Left ventricle myocardium superior (tissue), 1 donor: ENCODE measurements at regions not wholly inside any gene's neighbourhood (a gene's known extent, or its start where the extent isn't known, plus 50 kb on each side); places are given as distances from the start of the nearest gene placed in this dataset.
A peak's percentile ranks its signal among the peaks of the same experiment; 100 is the strongest.
"Not testable (repeated sequence)": the region's sequence is repeated elsewhere in the genome, so short reads cannot be mapped to it uniquely, and the experiment has no call there.

ENCODE experiments used
- ATAC-seq: fragments of 200-7000 bp; cut with Tn5 transposase; one replicate; pipeline ENCODE4 v1.9.1; 2020; ENCODE audit warnings: mild to moderate bottlenecking, moderate library complexity
- DNase-seq: peaks from one replicate; pipeline ENCODE4 v3.0.0-alpha.2; 2020
- intact Hi-C: fragments of 100-400 bp; cut with micrococcal nuclease; formaldehyde crosslinking; loops from one replicate; pipeline ENCODE4 v1.11.0; 2022
- donor health status: DM: no; HTN: yes; CAD: no; lungs with severe emphysema.

DNA sequence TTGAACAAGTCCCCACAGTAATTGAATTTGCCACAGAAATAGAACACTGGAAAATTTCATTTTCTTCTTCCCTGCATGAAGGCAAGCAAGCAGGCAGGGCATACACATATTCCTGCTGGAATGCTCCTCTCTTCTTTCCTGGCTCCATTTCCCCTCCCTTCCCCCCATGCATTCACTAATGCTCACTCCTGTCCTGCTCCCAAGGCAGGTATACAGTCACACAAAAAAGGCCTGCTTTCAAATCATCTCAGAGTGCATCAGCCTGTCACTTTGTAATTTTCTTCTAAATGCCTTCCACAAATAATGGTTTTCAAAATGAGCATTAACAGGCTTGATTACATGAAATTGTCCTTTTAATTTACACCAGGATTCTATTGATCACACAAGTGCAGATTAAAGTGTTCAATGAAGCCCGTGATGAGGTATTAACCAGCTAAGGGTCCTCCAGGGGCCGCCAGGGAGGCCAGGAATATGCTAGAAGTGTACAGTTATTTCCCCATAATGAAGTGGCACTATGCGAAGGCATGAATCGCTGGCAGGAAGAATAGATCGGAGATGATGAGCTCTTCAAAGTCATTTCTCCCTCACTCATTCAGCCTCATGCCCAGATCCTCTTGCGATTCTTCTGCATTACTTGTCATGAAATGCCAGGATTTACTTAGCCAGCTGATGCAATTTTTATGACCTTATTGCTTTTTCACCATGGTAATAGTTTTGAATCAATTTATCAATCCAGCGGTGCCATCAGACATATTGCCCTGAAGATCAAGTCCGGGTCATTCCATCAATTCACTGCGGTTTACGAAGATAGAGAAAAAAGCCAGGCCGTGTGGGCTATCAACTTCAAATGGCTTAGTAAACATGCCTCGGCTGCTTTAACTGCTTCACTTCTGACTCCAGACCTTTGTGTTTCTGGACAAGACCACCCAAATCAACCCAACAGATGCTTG, 243.5 kb downstream of the GPAT3 start:
- intact Hi-C loops = no loop called here
- DNase-seq (no peak), ATAC-seq (no peak)

DNA sequence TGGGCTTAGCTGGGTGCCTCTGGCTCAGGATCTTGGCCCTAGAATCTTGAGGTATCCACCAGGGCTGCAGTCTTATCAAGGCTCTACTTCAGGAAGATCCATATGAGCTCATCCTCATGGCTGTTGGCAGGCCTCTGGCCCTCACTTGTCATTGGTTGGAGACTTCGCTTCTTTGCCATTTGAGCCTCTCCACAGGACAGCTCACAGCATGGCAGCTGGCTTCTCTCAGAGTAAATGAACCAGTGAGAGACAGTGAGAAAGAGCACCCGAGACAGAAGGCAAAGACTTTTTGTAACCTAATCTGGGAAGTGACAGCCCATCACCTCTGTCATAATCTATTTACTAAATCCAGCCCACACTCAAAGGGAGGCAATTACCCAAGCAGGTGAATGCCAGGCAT, 236.8 kb downstream of the GPAT3 start:
- ATAC-seq = no peak
- DNase-seq = no peak
- intact Hi-C loops = no loop called here

DNA sequence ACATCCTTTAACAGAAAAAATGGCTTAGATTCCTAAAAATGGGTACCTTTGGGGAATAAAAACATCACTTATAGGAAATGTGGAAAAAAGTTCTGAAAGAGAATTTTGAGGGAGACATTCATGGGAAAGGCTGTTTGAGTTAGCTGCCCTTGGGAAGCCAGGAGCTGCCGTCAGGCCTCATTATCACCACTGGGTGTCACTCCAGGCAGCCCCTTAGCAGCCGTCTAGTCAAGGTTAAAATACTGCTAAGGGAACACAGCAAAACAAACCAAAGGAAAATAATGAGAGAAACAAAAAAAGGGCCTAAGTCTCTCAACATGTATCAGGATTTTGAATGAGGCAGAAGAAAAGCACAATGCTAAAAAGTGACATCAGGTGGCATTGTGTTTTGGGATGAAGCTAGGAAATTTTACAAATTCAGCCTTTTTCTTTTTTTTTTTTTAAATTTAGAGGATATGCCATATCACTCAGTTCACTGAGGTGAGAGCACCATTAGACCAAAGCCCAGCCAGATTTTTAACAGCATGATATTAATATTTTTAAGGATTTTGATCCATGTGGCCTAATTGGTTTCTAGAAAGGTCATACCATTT, 235.3 kb downstream of the GPAT3 start:
- peak; percentile 35 for DNase-seq
- intact Hi-C loops = no loop called here
- ATAC-seq = peak; percentile 50

DNA sequence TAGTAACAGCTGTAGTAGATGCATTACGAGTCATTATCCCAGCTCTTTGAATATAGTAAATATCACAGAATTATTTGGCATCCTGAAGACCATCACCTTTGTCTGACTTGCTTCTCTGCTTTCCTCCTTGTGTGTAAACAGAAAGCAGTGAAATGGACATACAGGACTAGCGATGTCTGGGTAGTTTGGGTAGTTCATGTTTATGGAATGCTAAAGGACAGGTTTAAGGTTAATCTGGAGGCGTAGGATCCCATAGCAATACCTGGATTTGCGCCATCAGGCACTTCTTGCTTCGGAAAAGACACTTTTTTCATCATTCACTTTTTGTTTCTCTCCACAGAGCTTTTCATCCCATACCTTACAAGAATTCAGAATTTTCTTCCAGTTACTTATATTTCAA, 232.2 kb downstream of the GPAT3 start:
- DNase-seq (no peak), ATAC-seq (no peak)
- intact Hi-C loops = no loop called here

DNA sequence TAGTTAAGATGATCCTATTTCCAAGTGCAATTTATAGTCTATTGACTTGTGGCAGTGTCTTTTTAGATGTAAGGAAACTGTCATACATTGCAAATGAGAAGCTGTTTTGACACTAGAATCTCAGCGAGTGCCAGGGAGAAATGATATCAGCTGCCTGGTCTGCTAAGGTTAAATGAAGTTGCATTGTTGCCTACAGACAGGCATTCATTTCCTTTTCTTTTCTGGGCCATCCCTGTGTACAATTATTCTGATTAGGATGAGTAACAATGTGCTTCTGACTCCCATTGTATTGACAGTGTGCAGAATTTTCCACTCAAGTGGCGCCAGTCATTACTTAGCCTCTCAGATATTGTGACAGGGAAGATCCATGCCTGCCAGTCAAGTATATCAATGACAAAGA, 231.2 kb downstream of the GPAT3 start:
- ATAC-seq (no peak), DNase-seq (no peak)
- intact Hi-C loops = no loop called here

DNA sequence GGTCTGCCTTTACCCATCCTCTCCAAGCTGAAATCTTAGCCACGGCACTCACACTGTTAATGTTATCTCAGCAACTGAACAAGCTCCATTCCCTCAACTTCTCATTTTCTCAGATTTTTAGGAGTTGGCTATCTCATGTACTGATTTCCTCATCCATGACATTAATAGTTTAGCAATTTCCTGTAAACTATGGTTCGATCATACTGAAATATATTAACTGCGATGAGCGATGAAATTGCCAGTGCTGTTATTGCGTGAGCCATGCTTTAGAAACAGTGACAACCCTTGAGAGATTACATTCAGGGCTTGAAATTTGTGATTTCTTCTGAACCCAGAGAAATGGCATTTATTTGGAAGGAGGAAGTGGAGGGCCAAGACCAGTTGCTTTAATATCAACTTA, 223.7 kb downstream of the GPAT3 start:
- intact Hi-C loops = no loop called here
- DNase-seq (no peak), ATAC-seq (no peak)

DNA sequence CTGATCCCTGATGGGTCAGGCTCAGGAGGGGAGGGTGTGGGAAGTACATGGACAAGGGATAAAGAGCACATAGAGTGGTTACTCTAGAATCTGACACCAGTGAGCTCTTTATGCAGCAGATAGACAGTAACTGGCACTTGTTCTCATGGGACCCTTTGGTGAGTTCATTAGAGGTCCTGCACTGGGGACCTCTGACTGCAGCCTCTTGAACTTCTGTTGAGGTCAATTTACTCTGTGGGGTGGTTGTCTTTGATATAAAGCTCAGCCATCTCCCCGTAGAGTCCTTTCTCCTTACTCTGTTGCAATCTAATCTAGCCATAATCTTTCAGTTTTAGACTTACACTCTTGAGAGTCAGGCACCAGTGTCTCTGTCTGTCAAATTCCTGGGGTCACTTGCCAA, 222.4 kb downstream of the GPAT3 start:
- intact Hi-C loops = no loop called here
- DNase-seq (no peak), ATAC-seq (no peak)

DNA sequence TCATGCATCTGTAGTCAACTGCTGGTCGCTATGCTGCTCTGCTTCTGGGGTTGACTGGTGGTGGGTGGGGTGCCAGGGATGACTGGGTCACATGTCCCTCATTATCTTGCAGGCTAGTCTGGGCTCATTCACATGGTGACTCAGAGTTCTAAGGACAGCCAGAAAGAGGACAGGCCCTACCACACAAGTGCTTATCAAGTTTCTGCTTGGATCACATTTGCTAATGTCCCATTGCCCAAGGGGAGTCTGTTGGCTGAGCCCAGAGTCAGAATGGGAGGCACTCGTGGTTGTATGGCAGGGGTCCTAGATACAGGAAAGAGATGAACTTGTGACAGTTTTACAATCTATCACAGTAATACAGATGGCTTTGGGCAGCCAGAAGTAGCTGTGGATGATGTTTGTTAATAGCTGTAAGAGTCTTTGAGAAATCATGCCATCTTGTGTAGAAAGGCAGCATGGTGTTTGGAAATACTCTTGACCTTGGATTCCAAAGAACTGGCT, 221.3 kb downstream of the GPAT3 start:
- intact Hi-C loops = no loop called here
- ATAC-seq (no peak), DNase-seq (no peak)

DNA sequence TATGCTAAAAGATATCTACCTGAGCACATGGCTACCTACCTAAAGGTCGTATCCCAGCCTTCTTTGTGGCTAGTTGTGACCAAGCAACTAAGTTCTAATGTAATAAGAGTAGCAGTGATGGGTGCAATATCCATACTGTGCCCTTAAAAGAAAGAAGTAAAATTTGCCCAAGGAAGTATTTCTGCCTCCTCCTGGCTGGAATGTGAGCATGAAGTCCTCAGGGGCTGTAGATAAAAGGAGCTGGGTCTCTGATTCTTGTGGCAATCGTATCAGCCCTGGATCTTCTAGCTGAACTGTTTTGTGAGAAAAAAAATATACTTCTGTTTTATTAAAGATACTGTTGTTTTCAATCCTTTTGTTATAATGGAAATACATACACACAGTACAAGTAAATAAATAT, 217.4 kb downstream of the GPAT3 start:
- intact Hi-C loops = no loop called here
- ATAC-seq (no peak), DNase-seq (no peak)

DNA sequence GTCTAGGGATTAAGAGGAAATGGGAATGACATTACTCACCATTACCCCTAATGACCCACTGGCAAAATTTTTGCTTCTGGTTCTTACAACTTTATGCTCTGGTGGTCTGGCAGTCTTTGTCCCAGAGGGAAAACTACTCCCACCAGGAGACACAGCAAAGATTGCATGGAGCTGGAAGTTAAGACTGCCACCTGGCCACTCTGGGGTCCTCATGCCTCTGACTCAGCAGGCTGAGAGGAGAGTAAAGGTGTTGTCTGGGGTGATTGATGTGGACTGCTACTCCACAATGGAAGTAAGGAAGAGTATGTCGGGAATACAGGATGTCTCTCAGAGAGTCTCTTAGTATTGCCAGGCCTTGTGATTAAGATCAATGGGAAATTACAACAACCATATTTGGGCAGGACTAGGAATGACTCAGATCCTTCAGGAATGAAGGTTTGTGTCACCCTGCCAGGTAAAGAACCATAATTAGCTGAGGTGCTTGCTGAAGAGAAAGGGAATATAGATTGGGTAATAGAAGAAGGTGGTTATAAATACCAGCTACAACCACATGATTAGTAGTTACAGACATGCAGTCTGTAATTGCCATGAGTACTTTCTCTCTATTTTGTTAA, 215.5 kb downstream of the GPAT3 start:
- no peak for ATAC-seq
- intact Hi-C loops = no loop called here
- no peak for DNase-seq

DNA sequence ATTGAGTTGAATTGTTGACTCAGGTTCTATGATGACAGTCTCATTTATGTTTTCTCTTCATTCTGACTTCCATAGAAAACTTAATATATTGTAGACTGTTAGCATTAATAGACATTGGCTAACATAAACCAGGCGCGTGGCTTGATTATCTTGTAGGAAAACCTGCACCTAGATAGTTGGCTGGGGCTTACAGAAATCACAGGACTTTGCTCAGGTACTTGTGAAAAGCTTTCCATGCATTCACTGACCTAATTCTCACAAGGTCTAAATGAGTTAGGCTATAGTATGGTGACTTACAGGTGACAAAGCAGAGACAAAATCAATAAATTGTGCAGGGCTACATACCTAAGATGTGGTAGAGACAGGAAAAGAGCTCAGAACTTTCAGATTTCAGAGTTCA, 212.8 kb downstream of the GPAT3 start:
- no peak for DNase-seq
- intact Hi-C loops = no loop called here

DNA sequence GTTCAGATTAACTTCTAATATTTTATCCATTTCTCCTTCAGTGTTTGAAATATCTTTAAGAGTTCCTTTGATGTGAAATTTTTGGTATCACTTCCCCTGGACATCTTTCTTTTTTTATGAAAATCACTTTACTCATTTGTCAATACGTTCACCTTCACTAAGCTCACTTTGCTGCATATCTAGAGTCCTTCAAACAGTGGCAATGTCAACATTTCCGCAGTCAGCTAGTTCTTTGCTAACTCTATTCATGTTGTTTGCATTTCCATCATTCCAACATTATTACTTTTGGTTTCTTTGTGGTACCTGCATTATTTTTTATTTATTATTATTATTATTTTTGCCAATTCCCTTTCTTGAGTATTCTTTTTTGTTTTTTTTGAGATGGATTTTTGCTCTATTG, 203.0 kb downstream of the GPAT3 start:
- ATAC-seq = no peak
- DNase-seq = no peak
- intact Hi-C loops = no loop called here

More for the DNA sequence above, 212.8 kb downstream of the GPAT3 start:
- no peak for ATAC-seq

DNA sequence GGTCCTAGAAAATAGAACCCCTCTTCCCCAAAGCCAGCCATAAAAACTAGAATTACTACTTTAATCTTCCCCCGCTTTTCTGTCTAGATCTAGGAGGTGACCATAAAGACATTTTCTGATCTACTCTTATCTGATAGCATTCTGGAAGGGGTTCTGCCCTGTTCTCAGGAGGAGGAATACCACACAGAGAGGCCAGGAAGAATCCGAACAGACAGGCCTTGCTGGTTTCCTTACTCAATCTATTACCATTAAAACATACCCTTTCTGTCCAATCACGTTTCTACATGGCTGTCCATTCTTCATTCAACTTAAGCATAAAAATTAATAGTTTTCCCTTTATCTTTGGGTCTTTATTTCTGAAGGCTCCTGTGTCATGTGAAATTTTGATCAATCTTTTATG, 198.7 kb downstream of the GPAT3 start:
- ATAC-seq (no peak), DNase-seq (no peak)
- intact Hi-C loops = no loop called here

DNA sequence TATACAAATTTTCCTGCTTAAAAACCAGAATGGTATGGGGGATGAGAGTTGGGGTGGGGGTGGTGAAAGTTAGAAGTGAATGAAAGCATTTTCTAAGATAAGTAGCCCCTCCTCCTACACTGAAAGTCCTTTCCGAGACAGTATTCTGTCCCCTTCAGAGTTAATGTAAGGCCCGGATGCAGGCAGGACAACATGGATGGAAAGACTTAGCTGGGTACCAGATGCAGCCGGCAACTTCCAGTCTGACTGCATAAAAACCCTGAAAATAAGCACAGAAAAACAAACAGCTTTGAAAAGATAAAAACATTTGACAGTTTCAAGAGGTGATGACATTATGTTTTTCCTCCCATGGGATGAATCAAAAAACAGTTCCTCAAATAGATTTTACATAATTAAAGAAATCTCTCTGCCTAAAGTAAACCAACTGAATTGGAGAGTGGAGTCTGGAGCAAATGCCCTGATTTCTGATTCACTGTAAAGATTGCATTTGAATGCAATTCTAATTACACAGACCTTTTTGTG, 196.3 kb downstream of the GPAT3 start:
- ATAC-seq (no peak), DNase-seq (no peak)
- intact Hi-C loops = no loop called here

DNA sequence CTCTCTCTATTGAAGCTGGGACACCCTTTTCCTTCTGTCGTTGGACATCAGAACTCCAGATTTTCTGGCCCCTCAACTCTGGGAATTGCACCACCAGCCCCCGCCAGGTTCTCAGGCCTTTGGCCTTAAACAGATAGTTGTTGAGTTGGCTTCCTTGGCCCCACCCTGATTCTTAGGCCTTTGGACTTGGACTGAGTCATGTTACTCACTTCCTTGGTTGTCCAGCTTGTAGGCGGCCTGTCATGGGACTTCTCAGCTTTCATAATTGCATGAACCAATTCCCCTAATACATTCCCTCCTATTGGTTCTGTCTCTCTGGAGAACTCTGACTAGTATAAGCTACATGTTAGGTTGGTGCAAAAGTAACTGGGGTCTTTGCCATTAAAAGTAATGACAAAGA, 195.7 kb downstream of the GPAT3 start:
- intact Hi-C loops = no loop called here
- DNase-seq (no peak), ATAC-seq (no peak)

DNA sequence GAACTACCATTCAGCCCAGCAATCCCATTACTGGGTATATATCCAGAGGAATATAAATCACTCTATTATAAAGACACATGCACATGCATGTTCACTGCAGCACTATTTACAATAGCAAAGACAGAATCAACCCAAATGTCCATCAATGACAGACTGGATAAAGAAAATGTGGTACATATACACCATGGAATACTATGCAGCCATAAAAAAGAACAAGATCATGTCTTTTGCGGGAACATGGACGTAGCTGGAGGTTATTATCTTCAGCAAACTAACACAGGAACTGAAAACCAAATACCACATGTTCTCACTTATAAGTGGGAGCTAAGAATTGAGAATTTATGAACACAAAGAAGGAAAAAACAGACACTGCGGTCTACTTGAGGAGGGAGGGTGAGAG, 195.1 kb downstream of the GPAT3 start:
- ATAC-seq, intact Hi-C loops: not testable (repeated sequence)

DNA sequence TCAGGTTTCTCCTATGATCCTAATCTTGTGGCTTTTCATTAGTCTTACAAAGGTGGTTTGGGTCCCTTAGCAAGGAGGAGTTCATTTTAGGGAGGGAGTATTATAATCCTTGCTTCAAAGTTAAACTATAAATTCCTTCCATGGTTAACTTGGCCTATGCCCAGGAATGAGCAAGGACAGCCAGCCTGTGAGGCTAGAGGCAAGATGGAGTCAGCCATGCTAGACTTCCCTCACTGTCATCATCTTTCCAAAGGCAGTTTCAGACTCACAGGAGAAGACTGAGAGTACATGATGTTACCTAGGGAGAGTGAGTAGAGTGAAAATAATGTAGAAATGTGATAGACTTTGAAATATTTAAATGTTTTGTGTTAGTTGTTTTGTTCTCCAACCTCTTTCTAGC, 192.3 kb downstream of the GPAT3 start:
- intact Hi-C loops = no loop called here
- DNase-seq (no peak), ATAC-seq (no peak)

More for the DNA sequence above, 195.1 kb downstream of the GPAT3 start:
- DNase-seq = not testable (repeated sequence)

DNA sequence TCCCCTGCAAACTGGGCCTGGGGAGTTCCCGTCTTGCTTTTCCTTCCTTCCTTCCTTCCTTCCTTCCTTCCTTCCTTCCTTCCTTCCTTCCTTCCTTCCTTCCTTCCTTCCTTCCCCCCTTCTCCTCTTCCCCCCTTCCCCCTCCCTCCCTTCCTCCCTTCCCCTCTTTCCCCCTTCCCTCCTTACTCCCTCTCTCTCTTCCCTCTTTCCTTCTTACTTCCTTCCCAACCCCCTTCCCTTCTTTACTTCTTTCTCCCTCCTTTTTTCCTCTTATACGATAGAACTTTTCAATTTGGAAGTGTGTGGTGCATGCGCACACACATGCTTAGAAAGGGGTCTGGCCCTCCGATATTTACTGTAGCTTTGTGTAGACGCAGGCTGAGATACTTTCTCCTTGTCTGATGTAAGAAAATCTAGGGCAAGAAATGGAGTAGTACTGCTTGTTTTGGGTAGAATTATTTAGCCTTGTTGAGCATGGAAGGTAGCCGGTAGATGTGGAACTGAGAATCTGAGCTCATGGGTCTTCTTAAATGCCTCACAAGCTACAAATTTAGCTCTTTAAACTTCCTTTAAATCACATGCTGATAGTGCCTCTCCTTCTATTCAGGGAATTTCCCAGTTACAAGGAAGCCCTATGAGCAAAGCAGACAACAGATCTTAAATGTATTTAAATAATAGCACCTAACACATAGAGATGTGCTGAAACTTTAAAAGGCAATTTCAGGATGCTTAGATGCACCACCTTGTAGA, 189.6 kb downstream of the GPAT3 start:
- no peak for ATAC-seq
- intact Hi-C loops = no loop called here
- no peak for DNase-seq
